ENCODE measurements at regions not wholly inside any gene's neighbourhood (a gene's known extent, or its start where the extent isn't known, plus 50 kb on each side); places are given as distances from the start of the nearest gene placed in this dataset.

DNA sequence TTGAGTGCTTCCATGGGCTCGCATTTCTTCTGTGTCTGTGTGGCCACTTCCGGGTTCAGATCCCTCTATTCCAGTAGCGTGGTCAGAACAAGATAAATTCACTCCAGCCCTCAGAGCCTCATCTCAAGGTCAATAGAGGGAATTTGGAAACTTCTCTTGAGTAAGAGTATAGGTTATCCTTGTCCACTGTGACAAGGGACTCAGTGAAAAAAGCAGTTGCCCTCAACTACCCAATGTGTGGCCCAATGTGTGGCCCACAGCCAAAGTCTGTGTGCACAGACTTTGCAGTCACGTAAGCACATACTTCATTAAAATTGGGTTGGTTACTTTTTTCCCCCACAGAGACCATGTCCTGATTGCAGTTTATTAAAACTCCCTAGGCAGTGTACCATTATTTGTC, 305.6 kb upstream of the SEMA6D start (continued):
- TF ChIP-seq, protein P1, sequence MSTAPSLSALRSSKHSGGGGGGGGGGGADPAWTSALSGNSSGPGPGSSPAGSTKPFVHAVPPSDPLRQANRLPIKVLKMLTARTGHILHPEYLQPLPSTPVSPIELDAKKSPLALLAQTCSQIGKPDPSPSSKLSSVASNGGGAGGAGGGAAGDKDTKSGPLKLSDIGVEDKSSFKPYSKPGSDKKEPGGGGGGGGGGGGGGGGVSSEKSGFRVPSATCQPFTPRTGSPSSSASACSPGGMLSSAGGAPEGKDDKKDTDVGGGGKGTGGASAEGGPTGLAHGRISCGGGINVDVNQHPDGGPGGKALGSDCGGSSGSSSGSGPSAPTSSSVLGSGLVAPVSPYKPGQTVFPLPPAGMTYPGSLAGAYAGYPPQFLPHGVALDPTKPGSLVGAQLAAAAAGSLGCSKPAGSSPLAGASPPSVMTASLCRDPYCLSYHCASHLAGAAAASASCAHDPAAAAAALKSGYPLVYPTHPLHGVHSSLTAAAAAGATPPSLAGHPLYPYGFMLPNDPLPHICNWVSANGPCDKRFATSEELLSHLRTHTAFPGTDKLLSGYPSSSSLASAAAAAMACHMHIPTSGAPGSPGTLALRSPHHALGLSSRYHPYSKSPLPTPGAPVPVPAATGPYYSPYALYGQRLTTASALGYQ (CRISPR knock-in tag; IDR thresholded peaks at IDR 0.05) = no peak
- TF ChIP-seq ZNF552 (CRISPR knock-in tag; IDR thresholded peaks at IDR 0.05; ENCODE audit: borderline replicate concordance) = no peak

DNA sequence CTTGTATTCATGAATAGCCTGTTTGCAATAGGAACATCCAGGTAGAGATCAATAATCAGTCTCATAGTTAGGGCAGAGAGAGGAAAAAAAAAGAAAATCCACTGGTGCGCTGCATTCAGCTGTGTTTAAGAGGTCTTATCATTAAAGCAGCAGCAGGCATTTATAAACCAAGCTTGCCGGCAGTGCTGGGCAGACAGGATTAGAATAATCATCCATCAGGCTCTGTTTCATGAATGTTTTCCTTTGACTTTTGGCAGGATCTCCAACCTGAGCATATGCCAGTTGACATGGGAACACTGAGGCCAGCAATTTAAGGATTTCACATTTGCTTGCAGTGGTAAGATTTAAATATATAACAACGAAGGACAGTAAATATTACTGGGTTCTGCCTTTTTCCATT, 305.2 kb upstream of the SEMA6D start:
- no peak overlapping the region for H3K4me2 ChIP-seq (ENCODE audit: low read depth, low read length)
- no peaks in the 10 kb centered on the region for H3K36me3 ChIP-seq (replicated peaks in 1 of 2; ENCODE audit: control insufficient read depth in 1 of 2, insufficient read depth in 2 of 2, low read length in 2 of 2)
- ATAC-seq (no peak), DNase-seq (ENCODE audit: low spot score) (no peak), FAIRE-seq (no peak)
- no peak overlapping the region for H3K27ac ChIP-seq (ENCODE audit: extremely low read length, insufficient read depth, low read length)
- no peak overlapping the region for H3K9ac ChIP-seq (ENCODE audit: insufficient read depth, low read depth, low read length)
- 21% methylated on average over 3 of the region's 3 CpGs for WGBS (ENCODE audit: low lambda C conversion rate)
- H3K4me1 ChIP-seq (ENCODE audit: insufficient read depth, low read length) = peaks cover 11% of the 10 kb centered on the region; the same call in 1 of the 2 replicates
- no peaks in the 10 kb centered on the region for H4K20me1 ChIP-seq (ENCODE audit: insufficient read depth, low read length)
- no peaks in the 10 kb centered on the region for H3K27me3 ChIP-seq (ENCODE audit: control insufficient read depth in 1 of 2, insufficient read depth in 2 of 2, low read length in 2 of 2)
- H3K9me3 ChIP-seq (ENCODE audit: low read length) = 0 out of 2 replicates have a peak, but pooled peaks cover 17% of the 10 kb centered on the region
- ChIA-PET POLR2A (no interaction called here), CTCF (ENCODE audit: low intra/inter-chr PET ratio, low total read pairs) (no interaction called here)
- no TSS peak for BruUV-seq (replicated peaks)
- no peak overlapping the region for H2AFZ ChIP-seq (ENCODE audit: low read length)
- no peak overlapping the region for H3K4me3 ChIP-seq (replicated peaks in 1 of 3; ENCODE audit: insufficient read depth in 1 of 3, low read depth in 2 of 3, low read length in 3 of 3)
- in situ Hi-C loops (cut with HindIII; ENCODE audit: extremely low pct_ligation_motif_present, low pct_unique_long_range_greater_than_20kb) (no loop called here), intact Hi-C loops (cut with micrococcal nuclease; ENCODE audit: unreplicated experiment) (no loop called here)
- H3K79me2 ChIP-seq (ENCODE audit: insufficient read depth, low read length) = no peaks in the 10 kb centered on the region
- no peak for TF ChIP-seq ZNF333 (CRISPR knock-in tag; IDR thresholded peaks at IDR 0.05; ENCODE audit: borderline replicate concordance)
- TF ChIP-seq ZNF891 (CRISPR knock-in tag; IDR thresholded peaks at IDR 0.05) = no peak
- TF ChIP-seq, protein P2, sequence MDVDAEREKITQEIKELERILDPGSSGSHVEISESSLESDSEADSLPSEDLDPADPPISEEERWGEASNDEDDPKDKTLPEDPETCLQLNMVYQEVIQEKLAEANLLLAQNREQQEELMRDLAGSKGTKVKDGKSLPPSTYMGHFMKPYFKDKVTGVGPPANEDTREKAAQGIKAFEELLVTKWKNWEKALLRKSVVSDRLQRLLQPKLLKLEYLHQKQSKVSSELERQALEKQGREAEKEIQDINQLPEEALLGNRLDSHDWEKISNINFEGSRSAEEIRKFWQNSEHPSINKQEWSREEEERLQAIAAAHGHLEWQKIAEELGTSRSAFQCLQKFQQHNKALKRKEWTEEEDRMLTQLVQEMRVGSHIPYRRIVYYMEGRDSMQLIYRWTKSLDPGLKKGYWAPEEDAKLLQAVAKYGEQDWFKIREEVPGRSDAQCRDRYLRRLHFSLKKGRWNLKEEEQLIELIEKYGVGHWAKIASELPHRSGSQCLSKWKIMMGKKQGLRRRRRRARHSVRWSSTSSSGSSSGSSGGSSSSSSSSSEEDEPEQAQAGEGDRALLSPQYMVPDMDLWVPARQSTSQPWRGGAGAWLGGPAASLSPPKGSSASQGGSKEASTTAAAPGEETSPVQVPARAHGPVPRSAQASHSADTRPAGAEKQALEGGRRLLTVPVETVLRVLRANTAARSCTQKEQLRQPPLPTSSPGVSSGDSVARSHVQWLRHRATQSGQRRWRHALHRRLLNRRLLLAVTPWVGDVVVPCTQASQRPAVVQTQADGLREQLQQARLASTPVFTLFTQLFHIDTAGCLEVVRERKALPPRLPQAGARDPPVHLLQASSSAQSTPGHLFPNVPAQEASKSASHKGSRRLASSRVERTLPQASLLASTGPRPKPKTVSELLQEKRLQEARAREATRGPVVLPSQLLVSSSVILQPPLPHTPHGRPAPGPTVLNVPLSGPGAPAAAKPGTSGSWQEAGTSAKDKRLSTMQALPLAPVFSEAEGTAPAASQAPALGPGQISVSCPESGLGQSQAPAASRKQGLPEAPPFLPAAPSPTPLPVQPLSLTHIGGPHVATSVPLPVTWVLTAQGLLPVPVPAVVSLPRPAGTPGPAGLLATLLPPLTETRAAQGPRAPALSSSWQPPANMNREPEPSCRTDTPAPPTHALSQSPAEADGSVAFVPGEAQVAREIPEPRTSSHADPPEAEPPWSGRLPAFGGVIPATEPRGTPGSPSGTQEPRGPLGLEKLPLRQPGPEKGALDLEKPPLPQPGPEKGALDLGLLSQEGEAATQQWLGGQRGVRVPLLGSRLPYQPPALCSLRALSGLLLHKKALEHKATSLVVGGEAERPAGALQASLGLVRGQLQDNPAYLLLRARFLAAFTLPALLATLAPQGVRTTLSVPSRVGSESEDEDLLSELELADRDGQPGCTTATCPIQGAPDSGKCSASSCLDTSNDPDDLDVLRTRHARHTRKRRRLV (CRISPR knock-in tag; IDR thresholded peaks at IDR 0.05) = no peak
- TF ChIP-seq RBAK (CRISPR knock-in tag; IDR thresholded peaks at IDR 0.05) = no peak
- no peak for TF ChIP-seq ZNF253 (CRISPR knock-in tag; IDR thresholded peaks at IDR 0.05; ENCODE audit: borderline replicate concordance)
- no peak for TF ChIP-seq ZSCAN12 (CRISPR knock-in tag; IDR thresholded peaks at IDR 0.05)
- TF ChIP-seq, protein P3, sequence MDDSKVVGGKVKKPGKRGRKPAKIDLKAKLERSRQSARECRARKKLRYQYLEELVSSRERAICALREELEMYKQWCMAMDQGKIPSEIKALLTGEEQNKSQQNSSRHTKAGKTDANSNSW (CRISPR knock-in tag; IDR thresholded peaks at IDR 0.05; ENCODE audit: borderline replicate concordance) = no peak
- TF ChIP-seq MAFG (CRISPR knock-in tag; IDR thresholded peaks at IDR 0.05) = no peak
- no peak for TF ChIP-seq ZNF331 (CRISPR knock-in tag; IDR thresholded peaks at IDR 0.05)
- TF ChIP-seq, protein P4, sequence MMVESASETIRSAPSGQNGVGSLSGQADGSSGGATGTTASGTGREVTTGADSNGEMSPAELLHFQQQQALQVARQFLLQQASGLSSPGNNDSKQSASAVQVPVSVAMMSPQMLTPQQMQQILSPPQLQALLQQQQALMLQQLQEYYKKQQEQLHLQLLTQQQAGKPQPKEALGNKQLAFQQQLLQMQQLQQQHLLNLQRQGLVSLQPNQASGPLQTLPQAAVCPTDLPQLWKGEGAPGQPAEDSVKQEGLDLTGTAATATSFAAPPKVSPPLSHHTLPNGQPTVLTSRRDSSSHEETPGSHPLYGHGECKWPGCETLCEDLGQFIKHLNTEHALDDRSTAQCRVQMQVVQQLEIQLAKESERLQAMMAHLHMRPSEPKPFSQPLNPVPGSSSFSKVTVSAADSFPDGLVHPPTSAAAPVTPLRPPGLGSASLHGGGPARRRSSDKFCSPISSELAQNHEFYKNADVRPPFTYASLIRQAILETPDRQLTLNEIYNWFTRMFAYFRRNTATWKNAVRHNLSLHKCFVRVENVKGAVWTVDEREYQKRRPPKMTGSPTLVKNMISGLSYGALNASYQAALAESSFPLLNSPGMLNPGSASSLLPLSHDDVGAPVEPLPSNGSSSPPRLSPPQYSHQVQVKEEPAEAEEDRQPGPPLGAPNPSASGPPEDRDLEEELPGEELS (CRISPR knock-in tag; IDR thresholded peaks at IDR 0.05) = no peak
- no peak for TF ChIP-seq HOXD1 (CRISPR knock-in tag; IDR thresholded peaks at IDR 0.05)
- TF ChIP-seq ZNF766 (CRISPR knock-in tag; IDR thresholded peaks at IDR 0.05; ENCODE audit: borderline replicate concordance) = no peak
- no peak for TF ChIP-seq CC2D1A (CRISPR knock-in tag; IDR thresholded peaks at IDR 0.05)
- no peak for TF ChIP-seq HDAC1 (CRISPR knock-in tag; IDR thresholded peaks at IDR 0.05)
